ENCODE measurements at regions not wholly inside any gene's neighbourhood (a gene's known extent, or its start where the extent isn't known, plus 50 kb on each side); places are given as distances from the start of the nearest gene placed in this dataset.

DNA sequence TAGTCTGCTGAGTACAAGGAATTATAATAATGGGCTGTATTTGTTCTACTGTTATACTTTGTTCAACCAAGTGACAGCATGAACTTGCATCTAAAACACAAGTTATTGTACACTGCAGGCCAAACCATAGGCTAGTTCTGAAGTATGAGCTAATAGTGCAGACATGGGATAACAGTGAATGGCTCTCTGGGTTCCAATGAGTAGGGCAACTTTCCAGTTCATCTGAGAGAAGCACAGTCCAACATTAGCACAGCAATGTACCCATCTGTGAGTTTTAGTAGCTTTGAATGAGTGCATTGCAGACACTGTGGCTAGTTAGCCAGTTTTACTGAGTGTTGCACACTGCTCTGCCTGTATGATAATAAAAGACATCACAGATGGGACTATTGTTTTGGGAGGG lies 56.5 kb upstream of the FUT9 start:
- no peaks in the 10 kb centered on the region for H3K9me3 Mint-ChIP-seq (ENCODE audit: unreplicated experiment)
- no peak overlapping the region for H3K27ac Mint-ChIP-seq (ENCODE audit: unreplicated experiment)
- TF ChIP-seq, protein P1, sequence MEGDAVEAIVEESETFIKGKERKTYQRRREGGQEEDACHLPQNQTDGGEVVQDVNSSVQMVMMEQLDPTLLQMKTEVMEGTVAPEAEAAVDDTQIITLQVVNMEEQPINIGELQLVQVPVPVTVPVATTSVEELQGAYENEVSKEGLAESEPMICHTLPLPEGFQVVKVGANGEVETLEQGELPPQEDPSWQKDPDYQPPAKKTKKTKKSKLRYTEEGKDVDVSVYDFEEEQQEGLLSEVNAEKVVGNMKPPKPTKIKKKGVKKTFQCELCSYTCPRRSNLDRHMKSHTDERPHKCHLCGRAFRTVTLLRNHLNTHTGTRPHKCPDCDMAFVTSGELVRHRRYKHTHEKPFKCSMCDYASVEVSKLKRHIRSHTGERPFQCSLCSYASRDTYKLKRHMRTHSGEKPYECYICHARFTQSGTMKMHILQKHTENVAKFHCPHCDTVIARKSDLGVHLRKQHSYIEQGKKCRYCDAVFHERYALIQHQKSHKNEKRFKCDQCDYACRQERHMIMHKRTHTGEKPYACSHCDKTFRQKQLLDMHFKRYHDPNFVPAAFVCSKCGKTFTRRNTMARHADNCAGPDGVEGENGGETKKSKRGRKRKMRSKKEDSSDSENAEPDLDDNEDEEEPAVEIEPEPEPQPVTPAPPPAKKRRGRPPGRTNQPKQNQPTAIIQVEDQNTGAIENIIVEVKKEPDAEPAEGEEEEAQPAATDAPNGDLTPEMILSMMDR (IDR thresholded peaks at IDR 0.05; ENCODE audit: unreplicated experiment), result no peak
- no peaks in the 10 kb centered on the region for H3K36me3 Mint-ChIP-seq (ENCODE audit: low read depth, unreplicated experiment)
- no peaks in the 10 kb centered on the region for H3K4me1 Mint-ChIP-seq (ENCODE audit: unreplicated experiment)
- no peak for DNase-seq (ENCODE audit: low spot score)
- peaks cover 3% of the 10 kb centered on the region for H3K27me3 Mint-ChIP-seq (ENCODE audit: unreplicated experiment)
- no peak overlapping the region for H3K4me3 Mint-ChIP-seq (ENCODE audit: unreplicated experiment)

All from endothelial cell (in vitro differentiated cells).